AG09309 (cell line): ENCODE measurements at regions not wholly inside any gene's neighbourhood (a gene's known extent, or its start where the extent isn't known, plus 50 kb on each side); places are given as distances from the start of the nearest gene placed in this dataset.

Experiments used
- DNase-seq: peaks from one replicate; pipeline ENCODE4 v3.0.0-alpha.2; 2010; ENCODE audit warnings: low read depth
- H3K4me3 ChIP-seq: 2 replicates; pipeline ENCODE4 v1.5.1; 2011; ENCODE audit warnings: mild to moderate bottlenecking, low read depth, low read length, moderate library complexity; ENCODE audit not compliant: control insufficient read depth
- TF ChIP-seq, protein P1 (sequence below): IDR thresholded peaks from 2 replicates; pipeline ENCODE4 v1.5.1; 2011; ENCODE audit warnings: mild to moderate bottlenecking, low read depth, low read length, inconsistent platforms; ENCODE audit not compliant: insufficient read depth, control insufficient read depth; ENCODE audit errors: missing control alignments

DNA sequence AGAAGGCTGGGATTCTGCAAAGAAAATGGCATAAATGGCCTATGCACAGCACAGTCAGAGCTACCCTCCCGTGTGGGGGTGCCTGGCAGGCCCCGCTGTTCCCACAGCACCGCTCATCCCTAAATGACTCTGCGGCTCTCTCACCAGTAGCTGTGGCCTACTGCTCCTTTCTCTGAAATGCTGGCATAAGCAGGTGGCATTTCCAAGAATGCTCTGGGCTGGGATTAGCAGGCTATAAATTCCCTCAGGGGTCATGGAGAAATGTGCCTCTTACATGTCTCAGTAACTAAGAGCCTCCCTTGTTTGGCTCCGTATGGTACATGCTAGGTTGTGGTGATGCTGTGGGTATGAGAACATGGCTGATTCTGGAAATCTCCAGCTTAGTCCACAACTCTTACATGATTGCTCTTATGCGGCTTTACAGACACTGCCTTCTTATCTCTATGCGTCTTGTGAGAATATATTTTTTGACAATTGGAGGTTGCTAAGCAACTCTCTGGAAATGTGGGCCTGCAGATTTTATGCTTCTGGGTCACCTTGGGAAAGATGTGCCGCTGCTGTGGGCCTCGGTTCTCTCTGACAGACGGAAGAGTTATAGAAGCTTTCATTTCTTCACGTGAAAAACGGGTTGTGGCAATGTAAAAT, 80.3 kb upstream of the GATA6 start:
- DNase-seq, result no peak
- no peak overlapping the region for H3K4me3 ChIP-seq
- TF ChIP-seq, protein P1, sequence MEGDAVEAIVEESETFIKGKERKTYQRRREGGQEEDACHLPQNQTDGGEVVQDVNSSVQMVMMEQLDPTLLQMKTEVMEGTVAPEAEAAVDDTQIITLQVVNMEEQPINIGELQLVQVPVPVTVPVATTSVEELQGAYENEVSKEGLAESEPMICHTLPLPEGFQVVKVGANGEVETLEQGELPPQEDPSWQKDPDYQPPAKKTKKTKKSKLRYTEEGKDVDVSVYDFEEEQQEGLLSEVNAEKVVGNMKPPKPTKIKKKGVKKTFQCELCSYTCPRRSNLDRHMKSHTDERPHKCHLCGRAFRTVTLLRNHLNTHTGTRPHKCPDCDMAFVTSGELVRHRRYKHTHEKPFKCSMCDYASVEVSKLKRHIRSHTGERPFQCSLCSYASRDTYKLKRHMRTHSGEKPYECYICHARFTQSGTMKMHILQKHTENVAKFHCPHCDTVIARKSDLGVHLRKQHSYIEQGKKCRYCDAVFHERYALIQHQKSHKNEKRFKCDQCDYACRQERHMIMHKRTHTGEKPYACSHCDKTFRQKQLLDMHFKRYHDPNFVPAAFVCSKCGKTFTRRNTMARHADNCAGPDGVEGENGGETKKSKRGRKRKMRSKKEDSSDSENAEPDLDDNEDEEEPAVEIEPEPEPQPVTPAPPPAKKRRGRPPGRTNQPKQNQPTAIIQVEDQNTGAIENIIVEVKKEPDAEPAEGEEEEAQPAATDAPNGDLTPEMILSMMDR, result no peak

DNA sequence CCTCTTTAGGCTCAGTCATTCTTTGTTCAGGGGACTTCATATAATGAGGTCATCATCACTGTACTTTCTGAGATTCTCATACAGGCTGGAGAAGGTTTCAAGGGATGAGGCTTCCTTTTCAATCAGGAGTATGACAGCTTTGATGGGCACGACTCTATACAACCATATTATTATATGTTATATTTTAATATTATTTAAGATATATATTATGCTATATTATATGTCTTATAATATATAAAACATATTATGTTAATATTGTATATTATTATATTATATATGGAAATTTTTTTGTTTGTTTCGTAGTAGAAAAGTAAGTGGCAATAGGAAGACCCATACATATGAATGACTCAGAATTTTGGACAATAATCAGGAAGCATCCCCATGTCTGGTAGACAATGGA, 78.0 kb upstream of the GATA6 start:
- no peak overlapping the region for H3K4me3 ChIP-seq
- DNase-seq, result no peak
- TF ChIP-seq, protein P1, result no peak

DNA sequence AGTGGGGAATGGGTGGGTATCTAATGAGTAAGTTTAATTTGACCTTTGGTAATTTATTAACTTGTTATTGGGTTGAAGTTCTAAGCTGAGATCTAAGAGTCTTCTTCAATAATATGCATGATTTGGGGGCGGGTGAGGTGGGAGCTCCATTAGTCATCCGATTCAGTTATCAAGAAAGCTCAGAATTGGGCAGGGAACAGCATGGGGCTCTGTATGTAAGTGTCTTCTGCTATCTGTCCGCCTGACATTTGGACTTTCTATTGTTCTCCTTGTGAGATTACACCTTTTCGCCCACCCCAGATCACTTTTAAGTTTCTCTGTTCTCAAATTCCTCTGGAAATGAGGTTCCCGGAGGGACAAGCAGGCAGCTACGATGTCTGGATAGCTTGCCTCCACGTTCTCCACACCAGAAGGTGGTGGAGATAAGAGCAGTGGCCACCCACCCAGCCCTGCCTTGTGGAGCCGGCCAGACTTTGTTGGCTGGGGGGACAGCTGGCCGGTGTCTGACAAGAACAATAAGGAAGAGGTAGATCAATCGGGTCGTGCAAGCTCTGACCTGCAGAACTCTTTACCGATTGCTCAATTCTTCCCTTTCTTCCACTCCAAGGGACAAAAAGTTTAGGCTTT, 75.5 kb upstream of the GATA6 start:
- no peak for DNase-seq
- no peak overlapping the region for H3K4me3 ChIP-seq
- TF ChIP-seq, protein P1, result no peak

DNA sequence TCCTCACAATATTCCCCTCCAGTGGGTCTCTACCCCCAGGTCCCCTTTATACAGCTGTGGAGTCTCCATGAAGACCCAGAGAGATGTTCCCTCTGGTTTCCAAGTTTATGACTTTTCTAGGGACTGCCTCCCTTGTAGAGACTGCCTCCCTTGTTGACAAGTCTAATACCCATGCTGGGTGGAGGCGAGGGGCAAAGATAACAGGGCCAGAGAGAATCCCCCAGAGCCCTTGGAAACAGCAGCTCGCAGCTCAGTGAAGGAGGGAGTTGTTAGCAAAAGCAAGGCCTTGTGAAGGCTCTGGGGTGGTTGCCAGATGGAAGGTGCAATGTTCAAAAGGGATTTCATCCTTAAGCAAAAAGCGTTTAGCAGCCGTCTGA, 75.0 kb upstream of the GATA6 start:
- DNase-seq, result no peak
- TF ChIP-seq, protein P1, result no peak
- H3K4me3 ChIP-seq, result no peak overlapping the region

DNA sequence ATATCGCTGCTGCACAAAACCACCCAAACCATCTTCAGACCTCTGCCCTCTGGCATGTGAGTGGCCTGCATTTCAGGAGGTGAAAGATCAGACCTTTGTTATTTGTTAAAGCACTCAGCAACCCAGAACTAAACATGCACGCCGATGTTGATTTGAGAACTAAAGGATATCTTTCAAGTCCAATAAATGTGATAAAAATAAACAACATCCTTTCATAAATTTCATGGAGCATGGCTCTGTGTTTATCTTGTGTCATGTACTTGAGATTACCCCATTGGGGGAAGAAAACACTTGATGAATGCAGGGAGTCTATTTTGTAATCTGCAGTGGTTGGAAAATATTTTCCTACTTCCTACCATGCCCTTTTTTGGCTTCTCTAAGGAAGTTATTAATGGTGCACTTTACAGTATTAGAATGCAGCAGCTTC, 70.8 kb upstream of the GATA6 start:
- TF ChIP-seq, protein P1, result no peak
- H3K4me3 ChIP-seq, result no peak overlapping the region
- no peak for DNase-seq

DNA sequence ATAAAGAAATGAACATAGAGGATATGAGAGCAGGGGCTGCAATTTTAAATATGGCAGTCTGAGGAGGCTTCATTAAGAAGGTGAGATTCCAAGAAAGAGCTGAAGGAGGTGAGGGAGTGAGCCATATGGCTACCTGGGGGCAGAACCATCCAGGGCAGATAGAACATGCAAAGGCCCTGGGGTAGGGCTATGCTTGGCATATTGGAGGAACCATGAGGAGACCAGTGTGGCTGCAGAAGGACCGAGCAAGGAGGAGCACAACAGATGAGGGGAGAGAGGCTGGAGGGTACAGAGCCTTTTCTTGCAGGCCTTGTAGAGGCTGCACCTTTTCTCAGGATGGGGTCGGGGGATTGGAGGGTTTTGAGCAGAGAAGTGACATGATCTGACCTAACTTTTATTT, 69.5 kb upstream of the GATA6 start:
- no peak for DNase-seq
- TF ChIP-seq, protein P1, result no peak
- H3K4me3 ChIP-seq, result no peak overlapping the region
